DMS79 (cell line): ENCODE measurements at regions not wholly inside any gene's neighbourhood (a gene's known extent, or its start where the extent isn't known, plus 50 kb on each side); places are given as distances from the start of the nearest gene placed in this dataset.

Source experiments
- DNase-seq: peaks from one replicate; lab custom pipeline; 2025; lab: John Stamatoyannopoulos, UW

DNA sequence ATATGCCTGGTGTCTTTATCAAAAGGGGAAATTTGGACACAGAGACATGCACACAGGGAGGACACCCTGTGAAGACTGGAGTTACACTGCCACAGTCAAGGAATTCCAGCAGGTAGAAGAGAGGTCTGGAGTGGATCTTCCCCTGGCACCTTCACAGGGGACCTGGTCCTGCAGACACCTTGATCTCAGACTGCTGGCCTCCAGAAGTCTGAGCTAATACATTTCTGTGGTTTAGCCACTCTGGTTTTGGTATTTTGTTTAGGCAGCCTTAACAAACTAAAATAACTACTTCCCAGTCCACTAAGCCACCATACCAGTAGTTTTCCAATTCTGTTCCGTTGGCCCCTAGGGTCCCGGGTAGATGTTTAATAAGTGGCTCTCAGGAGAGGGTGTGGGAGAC, 164.7 kb downstream of the SETD4 start:
- no peak for DNase-seq

DNA sequence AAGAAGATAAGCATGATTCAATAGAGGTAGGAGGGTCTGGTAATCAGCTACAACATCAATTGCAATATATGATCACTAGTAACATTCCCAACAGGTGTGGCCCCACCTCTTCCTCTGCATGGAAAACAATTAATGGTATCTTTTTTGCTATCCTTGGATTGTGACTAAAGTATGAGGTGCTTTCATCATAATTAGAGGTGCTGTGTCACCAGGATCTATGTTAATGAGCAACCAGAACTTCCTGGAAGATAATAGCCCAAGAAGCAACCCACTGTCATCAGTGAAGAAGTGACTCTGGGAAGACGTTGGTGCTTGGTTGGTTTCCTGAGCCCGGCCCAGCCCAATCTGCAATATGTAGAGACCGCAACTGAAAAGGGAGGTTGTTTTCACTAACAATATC, 167.2 kb downstream of the SETD4 start:
- DNase-seq, result no peak

DNA sequence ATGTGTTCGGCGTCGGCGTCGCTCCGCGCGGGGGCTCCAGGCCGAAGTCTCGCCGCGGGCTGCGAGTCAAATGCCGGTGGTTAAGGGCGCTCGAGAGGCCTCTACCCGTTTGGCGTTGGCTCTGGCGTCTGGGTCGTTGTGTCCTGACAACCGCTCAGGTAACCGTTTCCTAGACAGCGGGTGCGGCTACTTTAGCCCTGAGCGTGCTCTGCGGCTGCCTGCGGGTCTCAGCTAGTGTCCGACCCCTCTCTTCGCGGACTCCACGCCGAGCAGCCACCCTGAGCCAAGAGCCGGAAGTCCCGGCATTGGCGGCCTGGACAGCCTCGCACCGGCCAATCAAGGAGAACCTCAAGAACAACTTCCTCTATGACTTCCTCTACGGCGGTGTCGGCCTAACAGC, 173.4 kb downstream of the SETD4 start:
- DNase-seq, result no peak

DNA sequence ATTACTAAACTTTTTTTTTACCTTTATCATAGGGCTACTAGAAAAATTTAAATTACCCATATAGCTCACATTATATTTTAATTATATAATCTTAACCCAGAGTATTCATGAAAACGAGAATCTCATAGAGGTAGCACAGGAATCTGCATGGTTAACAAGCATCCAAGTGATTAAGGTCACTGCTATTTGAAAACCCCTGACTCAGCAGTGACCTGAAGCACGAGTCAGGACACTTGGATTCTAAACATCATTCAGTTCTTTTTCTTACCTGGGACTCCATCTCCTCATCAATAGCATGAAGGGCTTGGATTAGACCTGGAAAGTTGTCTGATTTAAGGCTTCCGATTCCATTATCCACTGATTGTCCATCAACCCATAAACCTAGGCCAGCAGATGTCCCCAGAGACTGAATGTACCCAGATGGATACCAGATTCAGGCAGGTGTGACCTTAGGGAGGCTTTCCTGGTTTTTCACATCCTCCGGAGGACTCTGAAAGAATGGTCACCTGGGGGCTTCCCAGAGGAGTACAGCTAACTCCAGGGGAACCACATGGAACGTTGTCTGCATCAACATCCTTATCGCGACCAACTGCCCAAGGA, 174.3 kb downstream of the SETD4 start:
- DNase-seq, result no peak

DNA sequence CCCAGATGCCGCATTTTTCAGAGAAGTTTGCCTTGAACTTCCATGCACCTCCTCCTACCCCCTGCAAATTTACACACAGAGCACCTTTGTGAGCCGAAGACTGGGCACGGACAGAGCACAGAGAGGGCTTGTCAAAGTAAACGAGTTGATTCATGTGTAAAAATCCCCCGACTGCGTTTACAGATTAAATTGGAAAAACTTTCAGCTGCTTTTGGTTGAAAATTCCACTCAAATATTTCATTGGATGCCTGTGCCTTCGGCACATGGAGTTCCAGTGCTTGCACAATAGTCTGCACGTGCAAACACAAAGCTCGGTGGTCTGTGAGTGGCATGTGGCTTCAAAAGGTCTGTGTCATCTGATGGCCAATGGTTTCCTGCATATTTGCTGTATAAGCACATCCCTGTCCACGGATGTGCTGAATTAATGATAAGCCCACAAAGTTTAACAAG, 177.5 kb downstream of the SETD4 start:
- no peak for DNase-seq

DNA sequence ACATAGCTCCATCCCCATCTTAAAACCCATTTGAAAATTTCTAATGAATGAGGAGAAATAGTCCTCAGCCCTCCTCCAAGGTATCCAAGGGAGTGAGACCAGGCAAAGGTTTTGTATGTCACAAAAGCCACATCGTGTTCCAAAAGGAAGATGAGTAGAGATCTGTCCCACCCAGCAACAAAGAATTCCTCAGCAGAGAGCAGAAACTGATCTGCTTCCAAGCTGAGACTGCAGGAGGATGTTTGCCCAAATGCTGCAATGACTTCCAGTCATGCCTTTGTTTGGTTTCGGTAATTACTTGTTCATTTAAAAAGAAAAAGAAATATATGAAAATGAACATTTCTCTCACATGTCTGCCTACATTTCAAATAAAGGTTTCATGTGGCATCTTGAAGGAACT, 186.9 kb downstream of the SETD4 start:
- DNase-seq, result no peak

DNA sequence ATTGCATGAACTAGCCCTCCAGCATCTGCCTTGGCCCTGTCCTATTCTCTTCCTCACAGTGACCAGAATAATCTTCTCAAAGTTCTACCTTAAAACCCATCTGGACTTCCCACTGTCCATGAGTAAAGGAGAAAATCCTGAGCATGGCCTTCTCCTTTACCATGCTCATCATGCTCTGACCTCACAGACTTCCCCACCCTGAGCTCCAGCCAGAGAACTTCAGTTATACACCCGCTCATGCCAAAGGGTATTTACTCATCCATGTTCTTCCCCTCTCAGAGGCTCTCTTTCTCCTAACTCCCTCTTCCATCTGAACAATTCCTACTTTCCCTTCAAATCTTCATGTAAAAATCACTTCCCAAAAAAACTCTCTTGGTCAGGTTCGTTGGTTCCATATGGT, 188.4 kb downstream of the SETD4 start:
- DNase-seq, result no peak

DNA sequence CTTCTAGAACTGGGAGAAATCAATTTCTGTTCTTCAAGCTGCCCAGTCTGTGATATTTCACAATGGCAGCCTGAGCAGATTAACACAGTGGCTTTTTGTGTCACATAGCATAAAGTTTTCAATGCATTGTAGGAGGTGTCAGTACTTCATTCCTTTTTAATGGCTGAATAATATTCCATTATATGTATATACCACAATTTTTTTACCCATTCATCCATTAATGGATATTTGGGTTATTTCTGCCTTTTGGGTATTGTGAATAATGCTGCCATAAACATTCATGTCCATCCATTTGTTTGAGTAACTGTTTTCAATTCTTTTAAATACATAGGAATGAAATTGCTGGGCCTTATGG, 191.5 kb downstream of the SETD4 start:
- no peak for DNase-seq

DNA sequence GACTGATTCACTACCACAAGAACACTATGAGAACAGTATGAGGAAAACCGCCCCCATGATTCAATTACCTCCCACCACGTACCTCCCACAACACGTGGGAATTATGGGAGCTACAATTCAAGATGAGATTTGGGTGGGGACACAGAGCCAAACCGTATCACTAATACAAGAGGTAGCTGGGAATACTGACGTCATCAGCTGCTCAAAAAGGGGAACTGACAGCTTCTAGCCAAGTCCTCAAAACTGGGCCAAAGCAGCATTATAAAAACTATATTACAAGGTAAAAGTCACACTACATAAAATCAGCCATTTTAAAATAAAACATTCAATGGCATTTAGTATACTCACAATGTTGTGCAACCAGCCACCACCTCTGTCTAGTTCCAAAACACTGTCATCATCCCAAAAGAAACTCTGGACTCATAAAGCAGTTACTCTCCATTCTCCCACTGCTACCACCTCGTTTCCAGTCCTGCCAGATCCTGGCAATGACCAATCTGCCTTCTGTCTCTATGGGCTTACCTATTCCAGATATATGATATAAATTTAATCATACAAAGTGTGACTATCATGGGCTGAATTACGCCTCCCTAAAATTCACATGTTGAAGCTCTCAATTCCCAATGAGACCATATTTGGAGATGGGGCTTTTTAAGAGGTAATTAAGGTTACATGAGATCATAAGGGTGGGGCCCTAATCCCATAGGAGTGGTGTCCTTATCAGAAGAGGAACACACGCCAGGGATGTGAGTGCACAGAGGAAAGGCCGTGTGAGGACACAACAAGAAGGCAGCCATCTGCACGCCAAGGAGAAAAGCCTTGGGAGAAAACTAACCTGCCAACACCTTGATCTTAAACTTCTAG, 192.1 kb downstream of the SETD4 start:
- DNase-seq, result no peak

DNA sequence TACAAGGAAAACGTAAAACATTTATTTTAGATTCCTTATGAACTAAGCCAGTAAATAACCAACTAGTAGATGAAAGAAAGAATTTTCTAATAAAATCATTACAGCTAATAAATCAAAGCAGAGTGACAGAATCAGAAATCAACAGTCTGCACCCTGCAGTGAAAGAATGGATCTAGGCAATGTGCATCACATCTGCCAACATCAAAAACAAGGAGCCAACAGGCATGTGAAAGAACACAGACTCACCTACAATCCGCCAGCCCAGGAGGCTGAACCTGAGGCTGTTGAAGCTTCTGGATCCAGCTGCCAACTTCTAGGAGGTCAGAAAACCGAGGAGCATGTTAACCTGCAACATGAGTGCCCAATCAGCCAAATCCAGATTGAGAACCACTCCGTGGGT, 196.3 kb downstream of the SETD4 start:
- no peak for DNase-seq

DNA sequence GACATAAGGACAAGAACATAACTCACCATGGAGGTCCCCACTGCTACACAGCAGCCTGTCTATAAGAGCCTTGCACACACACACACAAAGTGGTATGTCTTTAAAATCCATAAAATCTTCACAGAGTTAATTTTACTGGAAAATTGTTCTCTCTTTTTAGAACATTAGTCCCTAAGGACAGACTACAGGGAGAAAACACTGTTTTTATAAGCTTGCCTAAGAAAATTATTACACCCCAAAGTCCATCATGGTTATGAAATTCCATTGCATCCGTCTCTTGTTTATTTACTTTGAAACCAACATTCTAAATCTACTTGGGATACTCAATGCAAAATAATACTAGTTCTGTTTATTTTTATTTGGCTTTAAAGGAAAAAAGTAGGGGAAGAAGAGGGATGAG, 197.4 kb downstream of the SETD4 start:
- DNase-seq, result no peak

DNA sequence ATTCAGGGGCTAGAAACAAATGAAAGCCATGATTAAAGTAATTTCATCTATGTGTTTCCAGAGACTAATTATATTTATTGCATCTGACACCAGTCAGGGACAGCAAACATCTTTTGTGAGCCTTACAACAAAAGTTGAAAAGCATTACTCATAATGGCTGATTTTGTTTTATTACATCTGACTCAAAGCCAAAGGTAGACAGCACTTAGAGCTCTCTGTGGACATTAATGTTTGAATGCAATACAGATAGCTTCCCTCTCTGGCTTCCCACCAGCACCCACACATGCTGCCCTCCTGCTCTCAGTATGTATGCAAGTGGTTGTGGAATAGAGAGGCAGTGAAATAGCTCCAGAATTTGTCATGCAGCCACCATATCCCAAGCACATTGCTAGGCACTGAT, 198.7 kb downstream of the SETD4 start:
- DNase-seq, result no peak

DNA sequence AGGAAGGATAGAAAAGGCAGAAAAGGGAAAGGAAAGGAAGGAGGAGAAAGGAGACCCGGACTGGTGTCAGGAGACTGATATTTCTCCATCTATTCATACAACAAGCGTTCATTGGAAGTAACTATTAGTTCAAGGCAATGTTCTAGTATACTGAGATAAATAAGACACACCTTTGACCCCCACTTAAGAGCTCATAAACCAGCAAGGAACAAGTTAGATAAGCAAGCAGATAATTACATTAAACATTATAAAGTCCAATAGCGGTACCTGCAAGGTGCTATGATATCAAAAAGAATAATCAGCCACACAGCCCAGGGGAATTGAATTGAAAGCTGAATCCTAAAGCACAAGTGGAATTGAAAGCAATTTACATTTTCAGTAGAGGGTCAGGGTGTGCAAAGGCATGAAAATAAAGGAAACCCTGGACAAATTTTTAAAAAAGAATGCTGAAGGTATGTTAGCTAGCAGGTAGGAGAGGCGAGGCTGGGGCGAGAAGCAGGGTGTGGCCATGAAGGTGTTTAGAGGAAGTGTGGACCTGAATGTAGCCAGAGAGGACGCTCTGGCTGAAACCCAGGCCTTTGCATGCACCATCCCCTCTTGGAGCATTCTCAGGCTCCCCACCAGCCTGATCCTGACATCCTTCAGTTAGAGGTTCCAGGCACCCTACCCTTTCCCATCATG, 200.0 kb downstream of the SETD4 start:
- no peak for DNase-seq

DNA sequence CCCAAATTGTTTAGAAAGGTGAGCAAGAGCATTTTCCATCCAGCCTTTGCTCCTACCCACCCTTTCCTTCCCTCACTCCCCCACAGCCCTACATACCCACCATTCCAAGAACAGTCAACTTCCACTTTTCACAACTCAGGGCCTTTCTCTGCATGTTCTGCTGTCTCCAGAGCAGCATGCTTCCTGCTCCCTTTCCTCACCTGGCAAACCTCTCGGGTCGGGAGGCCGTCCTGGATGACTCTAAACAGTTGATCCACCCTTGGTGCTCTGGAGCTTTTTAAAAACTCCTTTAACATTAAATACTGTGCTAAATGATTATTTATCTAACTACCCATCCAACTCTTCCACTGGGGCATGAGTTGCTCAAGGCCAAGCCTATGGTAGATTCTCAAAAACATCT, 200.6 kb downstream of the SETD4 start:
- no peak for DNase-seq

DNA sequence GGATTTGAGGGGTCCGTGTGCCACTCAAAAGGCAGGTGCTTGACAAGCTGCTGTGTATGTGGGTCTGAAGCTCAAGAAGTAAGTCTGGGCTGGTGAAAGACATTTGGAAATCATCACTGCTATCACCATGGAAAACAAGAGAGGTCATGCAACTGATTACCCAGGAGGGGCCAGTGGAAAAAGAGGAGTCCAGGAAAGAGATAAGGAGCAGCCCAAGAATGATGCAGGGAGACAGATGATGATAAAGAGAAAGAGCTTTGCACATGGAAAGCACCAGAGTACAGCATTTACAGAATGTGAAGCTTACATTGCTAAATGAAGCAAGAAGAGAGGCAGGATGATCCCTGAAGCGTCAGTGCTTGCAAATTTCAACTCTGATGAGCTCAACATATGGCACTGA, 203.2 kb downstream of the SETD4 start:
- no peak for DNase-seq

DNA sequence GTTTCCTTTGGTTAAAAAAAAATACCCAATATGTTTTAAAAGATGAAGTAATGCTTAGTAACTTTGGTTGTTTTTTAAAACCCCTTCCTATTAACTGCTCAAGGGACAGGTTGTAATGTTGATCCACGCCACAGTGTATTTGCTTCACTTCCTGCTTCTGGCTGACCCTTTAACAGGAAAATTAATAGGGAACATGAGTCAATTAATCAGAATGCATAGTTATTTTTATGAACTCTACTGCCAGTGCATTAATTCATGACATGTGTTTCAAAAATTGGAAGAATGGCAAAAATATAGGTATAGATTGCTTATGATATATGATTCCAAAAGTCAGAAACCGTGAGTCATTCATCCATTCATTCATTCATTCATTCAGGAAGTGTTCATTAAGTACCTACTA, 204.8 kb downstream of the SETD4 start:
- no peak for DNase-seq

DNA sequence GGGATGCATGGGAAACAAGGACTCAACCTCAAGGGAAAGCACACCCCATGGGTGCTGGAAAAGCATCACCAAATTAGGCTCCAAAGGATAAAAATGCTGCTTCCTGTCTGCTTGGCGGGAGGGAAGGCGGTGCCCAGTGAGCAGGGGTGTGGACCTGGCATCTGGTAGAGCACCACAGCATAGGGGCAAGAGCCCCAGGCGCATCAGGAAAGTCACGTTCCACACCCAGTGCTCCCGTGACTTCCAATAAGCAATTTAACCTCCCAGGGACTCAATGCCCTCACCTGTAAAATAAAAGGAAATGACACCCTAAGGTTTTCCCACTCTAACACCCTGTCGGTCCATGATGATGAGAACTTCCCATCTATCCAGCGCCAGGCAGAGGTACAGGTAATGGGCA, 206.0 kb downstream of the SETD4 start:
- DNase-seq, result no peak

DNA sequence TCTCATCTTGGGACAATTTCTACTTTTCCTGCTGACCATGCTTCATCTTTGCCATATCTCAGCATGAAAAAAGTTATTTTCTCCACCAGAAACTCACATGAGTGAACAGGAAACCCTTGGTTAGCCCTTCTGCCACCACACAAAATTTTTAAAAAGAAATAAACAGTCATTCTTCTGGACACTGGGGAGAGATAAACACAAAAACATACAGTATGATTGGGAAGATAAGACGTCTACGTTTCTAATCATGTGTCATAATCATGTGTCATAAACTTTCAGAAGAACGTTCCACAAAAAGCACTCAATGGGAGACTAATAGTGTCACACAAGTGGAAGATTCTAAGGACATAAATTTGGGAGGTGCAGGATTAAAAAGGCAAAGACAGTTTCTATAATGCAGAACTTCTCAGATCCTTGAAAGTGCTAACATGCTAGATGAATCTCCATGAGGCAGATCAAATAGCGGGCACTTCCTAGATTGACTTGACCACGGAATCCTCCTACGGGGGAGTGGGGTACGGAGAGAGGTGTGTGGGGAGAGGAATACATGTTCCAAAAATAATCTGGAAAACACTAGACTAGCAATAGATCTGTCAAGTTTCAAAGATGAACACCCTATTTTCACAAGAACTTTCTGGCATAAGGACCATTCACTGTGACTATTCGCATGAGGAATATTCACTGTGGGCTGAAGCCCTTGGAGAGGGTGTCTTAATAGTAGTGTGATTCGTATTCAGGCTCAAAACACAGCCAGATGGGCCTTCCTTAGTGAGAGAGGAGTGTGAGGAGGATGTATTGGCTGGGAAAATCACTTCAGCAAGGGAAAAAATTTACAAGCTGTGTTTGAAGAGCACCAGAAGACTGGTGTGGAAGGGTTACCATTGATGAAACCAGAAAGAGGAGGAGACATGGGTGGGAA, 206.7 kb downstream of the SETD4 start:
- no peak for DNase-seq

DNA sequence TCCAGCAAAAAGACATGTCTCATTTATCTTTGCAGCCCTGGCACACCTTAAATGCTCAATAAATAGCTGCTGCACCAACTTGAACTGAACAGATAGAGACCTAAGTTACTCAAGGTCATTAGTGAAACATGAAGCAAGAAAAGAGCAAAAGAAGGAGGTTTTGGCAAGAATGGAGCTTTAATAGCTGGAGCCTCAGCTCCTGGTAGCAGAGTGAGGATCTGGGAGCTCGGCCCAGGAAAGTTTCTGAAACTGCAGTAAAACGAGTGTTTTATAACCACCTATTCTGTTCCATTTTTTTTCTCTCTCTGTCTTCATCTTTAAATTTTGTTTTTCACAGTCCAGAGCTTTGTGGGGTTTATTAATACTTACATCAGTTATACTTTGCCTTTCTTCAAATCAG, 207.5 kb downstream of the SETD4 start:
- no peak for DNase-seq

DNA sequence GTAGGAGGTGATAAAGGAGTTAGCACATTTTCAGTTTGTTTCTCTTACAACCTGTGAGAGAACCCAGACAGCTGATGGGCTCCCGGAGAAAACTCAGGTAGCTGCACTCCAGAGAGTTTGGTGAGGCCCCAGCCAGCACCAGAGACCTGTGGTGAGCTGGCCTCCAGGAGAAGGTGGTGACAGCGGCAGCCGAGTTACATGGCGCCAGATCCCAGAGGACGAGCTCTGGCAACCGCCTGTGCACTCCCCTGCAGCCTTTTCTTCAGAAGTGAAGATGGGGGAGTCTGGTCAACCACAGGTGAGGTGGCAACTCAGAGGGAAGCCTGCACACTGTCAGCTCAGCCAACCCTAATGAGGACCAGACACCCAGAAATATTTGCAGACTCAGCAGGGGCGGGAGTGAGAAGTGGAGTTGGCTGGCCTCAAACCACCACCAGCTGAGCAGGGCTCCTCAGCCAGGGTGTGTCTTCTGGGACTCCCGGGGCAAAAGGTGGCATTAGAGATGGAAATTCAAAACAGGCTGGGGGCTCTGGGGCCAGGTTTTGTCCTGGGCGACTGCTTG, 209.7 kb downstream of the SETD4 start:
- no peak for DNase-seq

DNA sequence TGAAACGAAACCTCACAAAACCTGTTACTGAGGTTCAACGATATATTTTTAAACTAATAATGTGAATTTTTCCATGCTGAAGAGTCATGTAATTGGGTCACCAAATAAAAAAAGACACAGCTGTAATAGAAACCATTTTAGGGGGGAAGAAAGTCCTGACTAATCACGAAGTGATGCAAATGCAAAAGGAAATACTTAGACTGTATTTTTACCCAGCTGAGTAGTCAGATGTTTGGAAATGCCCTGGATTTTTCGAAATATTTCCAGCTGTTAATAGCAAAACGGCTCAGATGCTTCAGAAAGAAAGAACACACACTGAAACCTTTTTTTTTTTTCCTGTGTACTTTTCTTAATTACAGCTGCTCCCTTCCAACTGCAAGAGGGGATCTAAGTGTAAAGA, 210.3 kb downstream of the SETD4 start:
- DNase-seq, result no peak

DNA sequence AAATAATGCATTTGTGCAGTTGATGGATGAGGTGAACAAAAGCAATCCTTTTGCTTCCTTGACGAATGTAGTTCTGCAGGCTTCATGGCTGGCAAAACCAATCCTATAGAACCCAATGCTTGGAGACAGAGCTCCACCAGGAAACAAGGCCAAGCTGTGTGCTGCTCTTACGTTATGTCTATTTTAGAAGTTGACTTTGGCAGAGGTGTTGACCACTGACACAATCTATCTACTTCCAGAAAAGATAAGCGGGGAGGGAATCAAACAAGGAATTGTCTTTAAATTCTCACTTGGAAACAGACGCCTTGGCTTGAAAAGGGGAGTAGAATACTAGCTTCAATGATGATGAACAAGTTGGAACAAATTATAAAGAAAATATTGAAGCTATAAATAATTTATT, 211.2 kb downstream of the SETD4 start:
- no peak for DNase-seq
